ENCODE measurements at regions not wholly inside any gene's neighbourhood (a gene's known extent, or its start where the extent isn't known, plus 50 kb on each side); places are given as distances from the start of the nearest gene placed in this dataset.

DNA sequence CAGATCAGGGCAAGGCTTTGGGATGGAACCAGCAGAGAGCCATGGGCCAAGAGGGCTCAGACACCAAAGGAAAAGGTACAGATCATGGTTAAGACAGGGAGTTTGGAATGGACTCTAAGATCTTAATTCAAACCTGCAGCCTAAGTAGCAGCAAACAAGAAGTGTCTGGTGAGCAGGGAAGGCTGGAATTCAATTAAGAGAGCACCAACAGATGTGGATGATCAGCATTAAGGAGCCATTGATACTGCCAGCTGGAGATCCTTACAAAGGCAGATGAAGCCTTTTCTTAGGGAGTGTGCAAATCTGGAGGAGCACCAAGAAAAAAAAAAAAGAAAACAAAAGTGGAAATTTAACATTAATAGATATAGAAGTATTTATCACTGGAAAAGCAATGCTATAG, 516.8 kb downstream of the RASEF start:
- H3K4me3 ChIP-seq (ENCODE audit: low read depth, low read length), result no peak overlapping the region
- POLR2A ChIA-PET, result no interaction called here
- CTCF ChIA-PET, result no interaction called here
- TF ChIP-seq, protein P1, sequence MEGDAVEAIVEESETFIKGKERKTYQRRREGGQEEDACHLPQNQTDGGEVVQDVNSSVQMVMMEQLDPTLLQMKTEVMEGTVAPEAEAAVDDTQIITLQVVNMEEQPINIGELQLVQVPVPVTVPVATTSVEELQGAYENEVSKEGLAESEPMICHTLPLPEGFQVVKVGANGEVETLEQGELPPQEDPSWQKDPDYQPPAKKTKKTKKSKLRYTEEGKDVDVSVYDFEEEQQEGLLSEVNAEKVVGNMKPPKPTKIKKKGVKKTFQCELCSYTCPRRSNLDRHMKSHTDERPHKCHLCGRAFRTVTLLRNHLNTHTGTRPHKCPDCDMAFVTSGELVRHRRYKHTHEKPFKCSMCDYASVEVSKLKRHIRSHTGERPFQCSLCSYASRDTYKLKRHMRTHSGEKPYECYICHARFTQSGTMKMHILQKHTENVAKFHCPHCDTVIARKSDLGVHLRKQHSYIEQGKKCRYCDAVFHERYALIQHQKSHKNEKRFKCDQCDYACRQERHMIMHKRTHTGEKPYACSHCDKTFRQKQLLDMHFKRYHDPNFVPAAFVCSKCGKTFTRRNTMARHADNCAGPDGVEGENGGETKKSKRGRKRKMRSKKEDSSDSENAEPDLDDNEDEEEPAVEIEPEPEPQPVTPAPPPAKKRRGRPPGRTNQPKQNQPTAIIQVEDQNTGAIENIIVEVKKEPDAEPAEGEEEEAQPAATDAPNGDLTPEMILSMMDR (IDR thresholded peaks at IDR 0.05; ENCODE audit: insufficient read depth, low read length, missing control alignments), result no peak
- no peak for DNase-seq (ENCODE audit: low read depth, low spot score)

DNA sequence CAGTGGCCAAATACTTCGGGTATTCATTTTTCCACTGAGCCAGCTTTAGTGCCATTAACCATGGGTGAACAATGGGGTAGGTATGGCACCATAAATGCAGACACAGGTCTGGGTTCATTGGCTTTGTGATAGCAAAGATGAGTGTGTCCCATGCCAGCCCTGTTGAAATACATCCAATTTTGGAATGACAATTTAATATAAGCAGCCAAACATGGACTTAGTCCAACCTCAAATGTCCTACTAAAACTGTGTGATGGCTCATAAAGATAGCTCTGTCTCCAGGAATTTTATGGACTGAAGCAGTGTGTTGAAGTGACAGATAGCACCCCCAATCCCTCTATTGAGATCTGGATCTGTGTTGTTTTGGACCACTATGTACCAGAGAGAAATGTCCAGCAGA, 514.9 kb downstream of the RASEF start:
- ChIA-PET POLR2A (no interaction called here), CTCF (interaction anchor here (1.4 kb wide), 1 partner anchor 58 kb away, joined by 4 read pairs; no protein-coding TSS in a partner anchor)
- TF ChIP-seq, protein P1 (IDR thresholded peaks at IDR 0.05; ENCODE audit: insufficient read depth, low read length, missing control alignments), result no peak
- no peak for DNase-seq (ENCODE audit: low read depth, low spot score)
- no peak overlapping the region for H3K4me3 ChIP-seq (ENCODE audit: low read depth, low read length)

DNA sequence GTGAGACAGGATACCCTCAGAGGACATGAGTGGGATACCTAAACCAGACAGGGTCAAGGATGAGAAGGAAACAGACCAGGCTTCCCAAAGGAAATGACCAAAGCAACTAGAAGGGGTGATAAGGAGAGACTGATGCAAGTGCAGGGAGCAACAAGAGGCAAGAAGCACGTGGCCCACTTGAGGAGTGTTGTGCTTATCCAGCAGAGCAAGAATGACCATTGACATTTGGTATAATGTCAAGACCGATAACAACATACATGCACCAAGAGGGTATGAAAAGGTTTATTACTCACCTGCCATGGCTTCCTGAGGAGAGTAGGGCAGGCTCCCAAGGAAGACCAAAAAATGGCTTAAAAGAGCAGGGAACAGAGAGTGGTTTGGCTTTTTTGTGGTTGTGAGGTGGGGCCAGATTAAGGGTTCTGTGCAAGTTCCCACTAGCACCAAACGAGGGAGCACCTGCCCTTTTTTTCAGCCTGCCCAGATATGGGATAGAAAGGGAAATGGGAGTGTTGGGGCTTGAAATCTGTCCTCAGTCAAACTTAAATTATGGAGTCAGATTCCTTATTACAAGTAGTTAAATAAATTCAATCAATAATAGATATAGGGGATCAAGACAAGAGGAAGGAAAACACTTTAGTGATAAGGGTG, 513.6 kb downstream of the RASEF start:
- TF ChIP-seq, protein P1 (IDR thresholded peaks at IDR 0.05; ENCODE audit: insufficient read depth, low read length, missing control alignments), result no peak
- H3K4me3 ChIP-seq (ENCODE audit: low read depth, low read length), result no peak overlapping the region
- DNase-seq (ENCODE audit: low read depth, low spot score), result no peak
- CTCF ChIA-PET, result interaction anchor here (1.4 kb wide), 1 partner anchor 57 kb away, joined by 4 read pairs; no protein-coding TSS in a partner anchor
- POLR2A ChIA-PET, result no interaction called here

DNA sequence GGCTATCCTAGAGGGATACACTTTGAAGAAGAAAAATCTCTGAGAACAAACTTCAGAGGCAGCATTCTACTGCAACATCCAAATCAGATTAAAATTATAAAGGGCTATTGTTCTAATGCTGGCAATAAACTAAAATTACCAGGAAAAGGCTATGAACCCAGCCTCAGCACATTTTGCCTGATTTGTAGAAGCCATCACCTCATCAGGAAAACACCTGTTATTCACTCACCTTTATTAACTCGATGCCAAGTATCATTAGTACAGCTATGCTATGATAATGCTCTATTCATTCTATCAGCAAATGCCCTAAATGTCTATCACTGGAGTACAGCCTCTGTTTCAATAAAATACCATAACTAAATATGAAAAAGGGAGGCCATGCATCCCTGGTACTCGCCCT, 510.2 kb downstream of the RASEF start:
- POLR2A ChIA-PET, result no interaction called here
- CTCF ChIA-PET, result interaction anchor here (1.3 kb wide), 1 partner anchor 54 kb away, joined by 3 read pairs; no protein-coding TSS in a partner anchor
- DNase-seq (ENCODE audit: low read depth, low spot score), result no peak

DNA sequence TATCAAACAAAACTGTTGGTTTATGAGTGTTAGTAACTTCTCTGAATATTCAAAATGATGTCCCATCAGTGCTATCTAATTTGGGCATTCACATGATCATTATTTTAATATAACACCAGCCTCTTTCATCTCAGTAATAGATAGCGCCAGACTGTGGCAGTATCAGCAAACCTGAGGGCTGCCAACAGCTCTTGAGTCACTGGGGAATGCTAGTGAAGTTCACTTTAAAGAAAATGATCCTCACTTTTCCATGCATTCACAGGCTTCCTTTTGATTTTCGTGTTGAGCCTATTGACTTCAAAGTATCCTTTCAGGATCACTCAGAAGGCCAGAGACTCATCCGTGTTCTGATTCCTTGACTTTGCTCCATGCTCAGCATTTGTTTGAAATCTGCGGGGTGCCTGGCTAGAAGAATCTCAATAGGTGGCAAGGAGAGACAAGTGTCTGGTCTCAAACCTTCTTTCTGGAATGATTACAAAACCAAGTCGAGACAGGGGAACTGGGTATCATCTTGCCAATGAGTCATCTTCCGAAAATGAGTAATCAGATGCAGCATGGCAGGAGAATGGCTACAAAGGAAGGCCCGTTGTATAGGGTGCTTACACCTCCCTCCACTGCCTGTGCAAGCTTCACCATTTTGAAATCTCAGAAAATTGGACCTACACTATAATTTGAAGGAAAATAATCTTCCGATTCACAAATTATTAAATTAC, 509.1 kb downstream of the RASEF start:
- TF ChIP-seq, protein P1 (IDR thresholded peaks at IDR 0.05; ENCODE audit: insufficient read depth, low read length, missing control alignments), result no peak
- H3K4me3 ChIP-seq (ENCODE audit: low read depth, low read length), result no peak overlapping the region
- ChIA-PET POLR2A (no interaction called here), CTCF (interaction anchor here (1.3 kb wide), 1 partner anchor 53 kb away, joined by 3 read pairs; no protein-coding TSS in a partner anchor)
- no peak for DNase-seq (ENCODE audit: low read depth, low spot score)

More for the DNA sequence above, 510.2 kb downstream of the RASEF start:
- TF ChIP-seq, protein P1 (IDR thresholded peaks at IDR 0.05; ENCODE audit: insufficient read depth, low read length, missing control alignments), result no peak
- no peak overlapping the region for H3K4me3 ChIP-seq (ENCODE audit: low read depth, low read length)

DNA sequence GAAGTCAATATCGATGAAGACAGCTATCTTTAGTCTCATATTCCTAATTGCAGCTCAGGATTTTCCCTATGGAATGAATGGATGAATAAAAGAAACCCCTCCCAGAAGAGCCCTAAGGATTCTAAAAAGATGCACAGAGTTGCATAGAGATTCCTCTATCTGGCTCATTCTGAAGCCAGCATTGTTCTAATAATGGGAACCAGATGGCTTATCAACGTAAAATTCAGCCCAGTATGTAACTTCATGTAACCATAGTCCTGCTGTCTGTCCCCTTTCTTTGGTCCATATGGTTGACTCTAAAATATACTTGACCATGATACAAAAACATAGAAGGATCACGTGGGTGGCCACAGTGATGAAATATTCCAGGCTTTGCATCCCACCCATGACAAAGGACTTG, 508.6 kb downstream of the RASEF start:
- ChIA-PET POLR2A (no interaction called here), CTCF (interaction anchor here (1.3 kb wide), 1 partner anchor 52 kb away, joined by 3 read pairs; no protein-coding TSS in a partner anchor)
- H3K4me3 ChIP-seq (ENCODE audit: low read depth, low read length), result no peak overlapping the region
- no peak for DNase-seq (ENCODE audit: low read depth, low spot score)
- TF ChIP-seq, protein P1 (IDR thresholded peaks at IDR 0.05; ENCODE audit: insufficient read depth, low read length, missing control alignments), result no peak
